ENCODE measurements at regions not wholly inside any gene's neighbourhood (a gene's known extent, or its start where the extent isn't known, plus 50 kb on each side); places are given as distances from the start of the nearest gene placed in this dataset.

DNA sequence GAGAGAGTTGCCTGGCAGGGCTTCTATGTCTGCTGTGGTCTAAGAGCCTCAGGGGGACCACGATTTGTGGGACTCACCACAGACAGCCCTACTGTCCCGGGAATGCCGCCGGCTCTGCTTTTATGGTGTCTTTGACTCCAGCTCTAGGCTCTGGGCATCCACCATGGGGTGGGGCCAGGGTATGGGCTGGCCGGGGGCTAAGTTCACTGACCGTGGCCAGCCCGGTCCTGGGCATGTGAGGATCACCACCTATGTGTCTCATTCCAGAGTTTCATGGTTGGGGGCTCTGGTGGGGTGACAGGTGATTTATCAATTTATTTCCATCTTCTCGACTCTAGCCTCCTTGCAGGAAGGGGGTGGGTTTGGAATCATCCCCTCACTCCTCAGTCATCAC lies 139.4 kb downstream of the GADD45G start:
- Histone ChIP-seq H3K27ac (no peak overlapping the region), H3K4me1 (peaks cover 16% of the 10 kb centered on the region), H3K4me3 (no peak overlapping the region), H3K36me3 (no peaks in the 10 kb centered on the region), H3K27me3 (ENCODE audit: low read depth) (no peaks in the 10 kb centered on the region), H3K9me3 (no peaks in the 10 kb centered on the region)
- intact Hi-C loops (cut with DNase I), result no loop called here
- no peak for DNase-seq
- TF ChIP-seq, protein P1, sequence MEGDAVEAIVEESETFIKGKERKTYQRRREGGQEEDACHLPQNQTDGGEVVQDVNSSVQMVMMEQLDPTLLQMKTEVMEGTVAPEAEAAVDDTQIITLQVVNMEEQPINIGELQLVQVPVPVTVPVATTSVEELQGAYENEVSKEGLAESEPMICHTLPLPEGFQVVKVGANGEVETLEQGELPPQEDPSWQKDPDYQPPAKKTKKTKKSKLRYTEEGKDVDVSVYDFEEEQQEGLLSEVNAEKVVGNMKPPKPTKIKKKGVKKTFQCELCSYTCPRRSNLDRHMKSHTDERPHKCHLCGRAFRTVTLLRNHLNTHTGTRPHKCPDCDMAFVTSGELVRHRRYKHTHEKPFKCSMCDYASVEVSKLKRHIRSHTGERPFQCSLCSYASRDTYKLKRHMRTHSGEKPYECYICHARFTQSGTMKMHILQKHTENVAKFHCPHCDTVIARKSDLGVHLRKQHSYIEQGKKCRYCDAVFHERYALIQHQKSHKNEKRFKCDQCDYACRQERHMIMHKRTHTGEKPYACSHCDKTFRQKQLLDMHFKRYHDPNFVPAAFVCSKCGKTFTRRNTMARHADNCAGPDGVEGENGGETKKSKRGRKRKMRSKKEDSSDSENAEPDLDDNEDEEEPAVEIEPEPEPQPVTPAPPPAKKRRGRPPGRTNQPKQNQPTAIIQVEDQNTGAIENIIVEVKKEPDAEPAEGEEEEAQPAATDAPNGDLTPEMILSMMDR (IDR thresholded peaks at IDR 0.05), result no peak
- no peak for ATAC-seq

DNA sequence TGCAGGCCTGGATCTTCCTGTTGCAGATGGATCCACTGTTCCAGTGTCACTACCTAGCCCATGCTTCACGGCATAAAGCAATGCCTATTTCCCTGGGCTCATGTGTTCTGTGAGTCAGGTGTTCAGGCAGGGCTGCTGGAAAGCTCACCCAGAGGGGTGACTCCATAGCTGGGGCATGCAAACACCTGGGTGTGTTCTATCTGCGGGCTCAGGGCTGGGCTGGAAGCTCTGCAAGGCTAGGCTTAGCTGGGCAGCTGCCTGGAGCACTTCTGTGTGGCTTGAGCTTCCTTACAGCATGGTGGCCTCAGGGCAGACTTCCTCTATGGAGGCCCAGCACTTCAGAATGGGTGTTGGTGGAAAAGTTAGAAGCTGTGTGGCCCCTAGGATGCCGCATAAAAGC lies 139.9 kb downstream of the GADD45G start:
- intact Hi-C loops (cut with DNase I), result no loop called here
- Histone ChIP-seq H3K27me3 (ENCODE audit: low read depth) (no peaks in the 10 kb centered on the region), H3K4me3 (no peak overlapping the region), H3K9me3 (no peaks in the 10 kb centered on the region), H3K27ac (no peak overlapping the region), H3K36me3 (no peaks in the 10 kb centered on the region), H3K4me1 (peaks cover 16% of the 10 kb centered on the region)
- TF ChIP-seq, protein P1 (IDR thresholded peaks at IDR 0.05), result no peak
- DNase-seq (no peak), ATAC-seq (no peak)

DNA sequence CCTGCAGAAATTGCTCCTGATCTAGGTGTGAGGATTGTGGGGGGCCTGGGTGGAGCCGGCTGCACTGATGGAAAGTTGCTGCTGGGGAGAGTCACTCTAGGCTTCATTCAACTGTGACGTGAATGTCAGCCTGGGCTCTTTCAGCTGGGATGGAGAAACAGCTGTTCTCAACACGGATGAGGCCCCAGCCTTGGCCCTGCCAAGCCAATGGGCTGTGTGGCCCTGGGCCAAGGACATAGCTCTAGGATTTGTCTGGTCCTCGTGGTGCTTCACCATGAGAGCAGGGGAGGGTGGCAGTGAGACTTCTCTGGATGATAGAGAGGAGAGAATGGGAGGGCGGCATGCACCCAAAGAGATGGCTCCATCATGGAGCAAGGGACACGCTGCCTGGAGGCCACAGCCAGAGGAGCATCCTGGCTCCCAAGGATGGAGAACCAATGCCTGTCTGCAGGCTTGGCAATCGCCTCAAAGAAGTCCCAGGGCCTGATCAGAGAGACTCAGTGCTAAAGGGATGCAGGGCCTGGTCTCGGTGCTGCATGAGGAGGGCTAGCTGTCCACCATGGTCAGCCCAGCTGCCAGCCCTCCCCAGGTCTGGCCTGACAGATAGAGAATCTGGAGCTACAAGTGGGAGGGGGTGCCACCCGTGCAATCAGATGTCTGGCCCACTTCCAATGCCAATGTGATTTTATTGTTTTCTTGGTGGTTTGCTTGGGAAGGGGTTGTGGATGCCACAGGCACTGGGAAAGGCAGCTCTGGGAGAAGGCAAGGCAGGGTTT lies 141.0 kb downstream of the GADD45G start:
- H3K36me3 ChIP-seq, result no peaks in the 10 kb centered on the region
- no peak overlapping the region for H3K4me3 ChIP-seq
- TF ChIP-seq, protein P1 (IDR thresholded peaks at IDR 0.05), result no peak
- H3K9me3 ChIP-seq, result no peaks in the 10 kb centered on the region
- H3K27ac ChIP-seq, result no peak overlapping the region
- H3K27me3 ChIP-seq (ENCODE audit: low read depth), result no peaks in the 10 kb centered on the region
- H3K4me1 ChIP-seq, result peaks cover 16% of the 10 kb centered on the region
- ATAC-seq (no peak), DNase-seq (no peak)
- intact Hi-C loops (cut with DNase I), result no loop called here

DNA sequence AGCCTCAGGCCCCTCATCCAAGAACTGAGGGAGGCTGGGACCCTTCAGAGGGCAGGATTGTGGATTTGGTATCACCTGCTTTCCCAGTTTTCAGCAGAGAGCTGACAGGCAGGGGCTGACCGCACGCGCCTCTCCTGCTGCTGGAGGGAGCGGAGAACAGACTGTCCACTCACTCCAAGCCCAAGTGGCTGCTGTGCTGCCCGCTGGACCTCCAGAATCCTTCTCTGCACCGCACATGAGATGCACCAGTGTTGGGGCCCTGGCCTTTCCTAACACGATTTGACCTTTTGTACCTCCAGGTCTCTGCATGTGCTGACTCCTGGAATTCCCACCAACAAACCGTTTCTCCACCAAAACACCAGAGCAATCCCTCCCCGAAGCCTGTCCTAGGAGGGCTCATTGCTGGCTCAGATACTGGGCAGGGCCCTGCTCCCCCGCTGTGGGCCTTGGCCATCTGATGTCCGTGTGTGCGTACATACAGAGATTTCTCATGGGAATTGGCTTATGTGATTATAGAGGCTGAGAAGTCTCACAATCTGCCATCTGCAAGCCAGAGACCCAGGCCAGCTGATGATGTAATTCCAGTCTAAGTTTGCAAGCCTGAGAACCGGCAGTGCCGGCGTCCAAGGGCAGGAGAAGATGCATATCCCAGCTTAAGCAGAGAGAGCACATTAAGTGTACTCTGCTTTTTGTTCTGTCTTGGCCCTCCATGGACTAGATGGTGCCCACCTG lies 141.7 kb downstream of the GADD45G start:
- intact Hi-C loops (cut with DNase I), result no loop called here
- no peak for ATAC-seq
- H3K27ac ChIP-seq, result no peak overlapping the region
- H3K36me3 ChIP-seq, result no peaks in the 10 kb centered on the region
- H3K4me3 ChIP-seq, result no peak overlapping the region
- DNase-seq, result no peak
- H3K27me3 ChIP-seq (ENCODE audit: low read depth), result no peaks in the 10 kb centered on the region
- peaks cover 16% of the 10 kb centered on the region for H3K4me1 ChIP-seq
- TF ChIP-seq, protein P1 (IDR thresholded peaks at IDR 0.05), result no peak
- no peaks in the 10 kb centered on the region for H3K9me3 ChIP-seq

DNA sequence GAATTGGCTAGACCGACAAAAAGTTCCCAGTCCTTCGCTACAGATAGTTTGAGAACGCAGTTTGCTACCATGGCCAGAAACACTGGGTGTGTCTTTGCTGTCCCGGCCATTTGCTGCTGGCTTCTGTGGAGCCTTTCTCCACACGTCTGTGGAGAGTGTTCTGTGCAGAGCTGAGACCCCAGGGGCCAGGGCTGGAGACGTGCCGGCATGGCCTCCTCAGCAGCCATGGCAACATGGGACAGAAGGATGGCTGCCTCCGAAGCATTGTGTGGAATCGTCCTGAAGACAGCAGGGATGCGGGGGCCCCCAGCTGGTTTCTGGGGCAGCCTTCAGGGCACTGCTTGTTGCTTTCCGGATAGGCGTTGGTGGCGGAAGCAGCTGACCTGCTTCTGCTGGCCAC lies 142.8 kb downstream of the GADD45G start:
- Histone ChIP-seq H3K4me1 (peaks cover 16% of the 10 kb centered on the region), H3K27me3 (ENCODE audit: low read depth) (no peaks in the 10 kb centered on the region), H3K4me3 (no peak overlapping the region), H3K36me3 (no peaks in the 10 kb centered on the region), H3K27ac (no peak overlapping the region), H3K9me3 (no peaks in the 10 kb centered on the region)
- ATAC-seq (no peak), DNase-seq (no peak)
- TF ChIP-seq, protein P1 (IDR thresholded peaks at IDR 0.05), result no peak
- intact Hi-C loops (cut with DNase I), result no loop called here

Measured in lower lobe of right lung (tissue), 2 donors.